ENCODE measurements at regions not wholly inside any gene's neighbourhood (a gene's known extent, or its start where the extent isn't known, plus 50 kb on each side); places are given as distances from the start of the nearest gene placed in this dataset.

DNA sequence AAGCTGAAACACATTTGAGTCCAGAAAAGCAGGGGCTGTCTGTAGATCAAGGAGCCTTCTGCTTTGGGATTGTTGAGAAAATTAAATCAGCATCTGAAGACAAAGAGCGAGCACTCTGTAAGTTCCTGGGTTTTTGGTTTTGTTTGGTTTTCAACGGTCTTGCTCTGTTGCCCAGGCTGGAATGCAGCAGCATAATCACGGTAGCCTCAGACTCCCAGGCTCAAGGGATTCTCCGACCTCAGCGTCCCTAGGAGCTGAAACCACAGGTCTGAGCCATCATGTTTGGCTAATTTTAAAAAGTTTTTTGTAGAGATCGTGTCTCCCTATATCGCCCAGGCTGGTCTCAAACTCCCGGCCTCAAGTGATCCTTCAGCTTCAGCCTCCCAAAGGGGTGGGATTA is 266.5 kb upstream of the ADAMTS16 start:
- no peak for TF ChIP-seq EZH2phosphoT487 (IDR thresholded peaks at IDR 0.05; ENCODE audit: low read length)
- TF ChIP-seq, protein P1, sequence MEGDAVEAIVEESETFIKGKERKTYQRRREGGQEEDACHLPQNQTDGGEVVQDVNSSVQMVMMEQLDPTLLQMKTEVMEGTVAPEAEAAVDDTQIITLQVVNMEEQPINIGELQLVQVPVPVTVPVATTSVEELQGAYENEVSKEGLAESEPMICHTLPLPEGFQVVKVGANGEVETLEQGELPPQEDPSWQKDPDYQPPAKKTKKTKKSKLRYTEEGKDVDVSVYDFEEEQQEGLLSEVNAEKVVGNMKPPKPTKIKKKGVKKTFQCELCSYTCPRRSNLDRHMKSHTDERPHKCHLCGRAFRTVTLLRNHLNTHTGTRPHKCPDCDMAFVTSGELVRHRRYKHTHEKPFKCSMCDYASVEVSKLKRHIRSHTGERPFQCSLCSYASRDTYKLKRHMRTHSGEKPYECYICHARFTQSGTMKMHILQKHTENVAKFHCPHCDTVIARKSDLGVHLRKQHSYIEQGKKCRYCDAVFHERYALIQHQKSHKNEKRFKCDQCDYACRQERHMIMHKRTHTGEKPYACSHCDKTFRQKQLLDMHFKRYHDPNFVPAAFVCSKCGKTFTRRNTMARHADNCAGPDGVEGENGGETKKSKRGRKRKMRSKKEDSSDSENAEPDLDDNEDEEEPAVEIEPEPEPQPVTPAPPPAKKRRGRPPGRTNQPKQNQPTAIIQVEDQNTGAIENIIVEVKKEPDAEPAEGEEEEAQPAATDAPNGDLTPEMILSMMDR (IDR thresholded peaks at IDR 0.05; ENCODE audit: low read length) = no peak

Measured in MM.1S (cell line).